Thoracic aorta (tissue), 2 donors: ENCODE measurements at regions not wholly inside any gene's neighbourhood (a gene's known extent, or its start where the extent isn't known, plus 50 kb on each side); places are given as distances from the start of the nearest gene placed in this dataset.

Experiments used
- ATAC-seq: fragments of 150-250 bp; one replicate; pipeline ENCODE4 v1.8.0; 2017; ENCODE audit warnings: low read depth; ENCODE audit not compliant: insufficient number of reproducible peaks, low FRiP score
- DNase-seq: peaks from one replicate; pipeline ENCODE4 v3.0.0-alpha.2; 2020; ENCODE audit warnings: low spot score
- H3K27ac ChIP-seq, 2 donors: fragments of 200-600 bp; sonication (generic); 1 replicate in 1 of 2; 2 replicates in 1 of 2; pipeline ENCODE4 v1.5.1; 2016; ENCODE audit warnings: mild to moderate bottlenecking in 2 of 2, moderate library complexity in 2 of 2
- H3K27me3 ChIP-seq: fragments of 200-600 bp; sonication (generic); replicated peaks from 2 replicates; pipeline ENCODE4 v1.6.0; 2016; ENCODE audit warnings: mild to moderate bottlenecking; ENCODE audit not compliant: insufficient read depth
- H3K36me3 ChIP-seq: fragments of 200-600 bp; sonication (generic); one replicate; pipeline ENCODE4 v1.5.1; 2016
- H3K4me1 ChIP-seq, 2 donors: fragments of 200-600 bp; sonication (generic); 1 replicate in 1 of 2; 2 replicates in 1 of 2; pipeline versions ENCODE4 v1.5.1 to v1.6.0; 2016; ENCODE audit warnings: low read depth in 2 of 2, mild to moderate bottlenecking in 1 of 2; ENCODE audit not compliant: control insufficient read depth in 1 of 2
- H3K4me3 ChIP-seq: fragments of 200-600 bp; sonication (generic); 2 replicates; pipeline ENCODE4 v1.5.1; 2016; ENCODE audit warnings: mild to moderate bottlenecking
- H3K9me3 ChIP-seq: fragments of 200-600 bp; sonication (generic); 2 replicates; pipeline ENCODE4 v1.5.1; 2016
- CTCF ChIP-seq: fragments of 200-600 bp; sonication (generic); IDR thresholded peaks from one replicate; pipeline ENCODE4 v1.5.1; 2019; ENCODE audit warnings: antibody characterized with exemption

GRCh38 chr14:61899497-61899896 is 137.3 kb downstream of the SNAPC1 start:
- ATAC-seq, result no peak
- Histone ChIP-seq H3K36me3 (no peaks in the 10 kb centered on the region), H3K27me3 (no peaks in the 10 kb centered on the region), H3K4me1 (no peaks in the 10 kb centered on the region), H3K9me3 (no peaks in the 10 kb centered on the region), H3K4me3 (no peak overlapping the region), H3K27ac (no peak overlapping the region)
- no peak for DNase-seq
- TF ChIP-seq CTCF, result no peak

GRCh38 chr14:61904946-61905345 is 142.7 kb downstream of the SNAPC1 start:
- no peaks in the 10 kb centered on the region for H3K27me3 ChIP-seq
- H3K9me3 ChIP-seq, result no peaks in the 10 kb centered on the region
- no peak for TF ChIP-seq CTCF
- DNase-seq (no peak), ATAC-seq (no peak)
- H3K36me3 ChIP-seq, result no peaks in the 10 kb centered on the region
- no peak overlapping the region for H3K27ac ChIP-seq
- no peaks in the 10 kb centered on the region for H3K4me1 ChIP-seq
- H3K4me3 ChIP-seq, result no peak overlapping the region

- no peak overlapping the region for H3K27ac ChIP-seq
- no peak for ATAC-seq
- H3K4me1 ChIP-seq, result no peaks in the 10 kb centered on the region
- no peak for TF ChIP-seq CTCF
- H3K9me3 ChIP-seq, result no peaks in the 10 kb centered on the region
- no peak overlapping the region for H3K4me3 ChIP-seq
- H3K36me3 ChIP-seq, result no peaks in the 10 kb centered on the region
- DNase-seq, result no peak
- no peaks in the 10 kb centered on the region for H3K27me3 ChIP-seq
Measured at GRCh38 chr14:61911574-61911973, 149.4 kb downstream of the SNAPC1 start.

GRCh38 chr14:61918998-61919397 is 156.8 kb downstream of the SNAPC1 start:
- Histone ChIP-seq H3K27ac (no peak overlapping the region), H3K4me3 (no peak overlapping the region), H3K9me3 (no peaks in the 10 kb centered on the region), H3K27me3 (no peaks in the 10 kb centered on the region), H3K36me3 (no peaks in the 10 kb centered on the region), H3K4me1 (no peaks in the 10 kb centered on the region)
- no peak for DNase-seq
- ATAC-seq, result no peak
- TF ChIP-seq CTCF, result no peak

GRCh38 chr14:61923348-61923747 is 161.1 kb downstream of the SNAPC1 start:
- H3K36me3 ChIP-seq, result no peaks in the 10 kb centered on the region
- no peak for TF ChIP-seq CTCF
- no peak for ATAC-seq

More at GRCh38 chr14:61923348-61923747, 161.1 kb downstream of the SNAPC1 start:
- no peak for DNase-seq
- no peaks in the 10 kb centered on the region for H3K9me3 ChIP-seq
- no peak overlapping the region for H3K27ac ChIP-seq
- H3K4me1 ChIP-seq, result peaks cover 0 to 8% of the 10 kb centered on the region in 2 donors
- no peak overlapping the region for H3K4me3 ChIP-seq
- no peaks in the 10 kb centered on the region for H3K27me3 ChIP-seq
